ENCODE measurements at regions not wholly inside any gene's neighbourhood (a gene's known extent, or its start where the extent isn't known, plus 50 kb on each side); places are given as distances from the start of the nearest gene placed in this dataset.

- TF ChIP-seq CTCF (IDR thresholded peaks at IDR 0.05; ENCODE audit: borderline replicate concordance, insufficient read depth, low read depth, low read length), result no peak
Measured at GRCh38 chr10:84825330-84825729, 496.9 kb downstream of the CCSER2 start.

GRCh38 chr10:84826704-84827103 is 498.3 kb downstream of the CCSER2 start:
- no peak for TF ChIP-seq CTCF (IDR thresholded peaks at IDR 0.05; ENCODE audit: borderline replicate concordance, insufficient read depth, low read depth, low read length)
- no peak overlapping the region for H3K4me3 ChIP-seq (ENCODE audit: low read depth, low read length)

More at GRCh38 chr10:84825330-84825729, 496.9 kb downstream of the CCSER2 start:
- H3K4me3 ChIP-seq (ENCODE audit: low read depth, low read length), result no peak overlapping the region

GRCh38 chr10:84829131-84829530 is 500.7 kb downstream of the CCSER2 start:
- H3K4me3 ChIP-seq (ENCODE audit: low read depth, low read length), result no peak overlapping the region
- no peak for TF ChIP-seq CTCF (IDR thresholded peaks at IDR 0.05; ENCODE audit: borderline replicate concordance, insufficient read depth, low read depth, low read length)

GRCh38 chr10:84837041-84837812 is 508.8 kb downstream of the CCSER2 start:
- no peak for TF ChIP-seq CTCF (IDR thresholded peaks at IDR 0.05; ENCODE audit: borderline replicate concordance, insufficient read depth, low read depth, low read length)
- no peak overlapping the region for H3K4me3 ChIP-seq (ENCODE audit: low read depth, low read length)

- TF ChIP-seq CTCF (IDR thresholded peaks at IDR 0.05; ENCODE audit: borderline replicate concordance, insufficient read depth, low read depth, low read length), result no peak
- no peak overlapping the region for H3K4me3 ChIP-seq (ENCODE audit: low read depth, low read length)
Measured at GRCh38 chr10:84837877-84838276, 509.5 kb downstream of the CCSER2 start.

- no peak overlapping the region for H3K4me3 ChIP-seq (ENCODE audit: low read depth, low read length)
- no peak for TF ChIP-seq CTCF (IDR thresholded peaks at IDR 0.05; ENCODE audit: borderline replicate concordance, insufficient read depth, low read depth, low read length)
Measured at GRCh38 chr10:84838851-84839250, 510.5 kb downstream of the CCSER2 start.

GRCh38 chr10:84842593-84842992 is 514.2 kb downstream of the CCSER2 start:
- no peak for TF ChIP-seq CTCF (IDR thresholded peaks at IDR 0.05; ENCODE audit: borderline replicate concordance, insufficient read depth, low read depth, low read length)
- H3K4me3 ChIP-seq (ENCODE audit: low read depth, low read length), result no peak overlapping the region
